ENCODE measurements at regions not wholly inside any gene's neighbourhood (a gene's known extent, or its start where the extent isn't known, plus 50 kb on each side); places are given as distances from the start of the nearest gene placed in this dataset.
"Not testable (repeated sequence)": the region's sequence is repeated elsewhere in the genome, so short reads cannot be mapped to it uniquely, and the experiment has no call there.

- TF ChIP-seq HOXA7 (CRISPR knock-in tag; IDR thresholded peaks at IDR 0.05); KLF9 (CRISPR knock-in tag; IDR thresholded peaks at IDR 0.05; ENCODE audit: low read depth); NFIC (IDR thresholded peaks at IDR 0.05; ENCODE audit: low read length); ZNF878 (CRISPR knock-in tag; IDR thresholded peaks at IDR 0.05): not testable (repeated sequence)
Measured at GRCh38 chr5:86292811-86293210, 324.9 kb upstream of the COX7C start.

All from HepG2 (cell line).